Activated T-cell treated with anti-CD3 and anti-CD28 coated beads, Interleukin-2, amount 50 U/mL, for 4 hours (primary cell): ENCODE measurements at regions not wholly inside any gene's neighbourhood (a gene's known extent, or its start where the extent isn't known, plus 50 kb on each side); places are given as distances from the start of the nearest gene placed in this dataset.

Experiments used
- ATAC-seq, 2 donors: fragments of 200-7000 bp; cut with Tn5 transposase; one replicate each; pipeline ENCODE4 v1.10.0; 2021
- DNase-seq: peaks from one replicate; pipeline ENCODE4 v3.0.0-alpha.2; 2020
- H3K27me3 Mint-ChIP-seq: one replicate; pipeline ENCODE4 v1.8.0; 2021; ENCODE audit warnings: low read depth, mixed read lengths
- H3K36me3 Mint-ChIP-seq: one replicate; pipeline ENCODE4 v1.8.0; 2022; ENCODE audit warnings: mixed read lengths; ENCODE audit not compliant: insufficient read depth
- H3K4me1 Mint-ChIP-seq: one replicate; pipeline ENCODE4 v1.8.0; 2021; ENCODE audit warnings: low read depth, mixed read lengths
- H3K4me3 Mint-ChIP-seq: one replicate; pipeline ENCODE4 v1.8.0; 2021; ENCODE audit warnings: mild to moderate bottlenecking, moderate library complexity, mixed read lengths
- H3K9me3 Mint-ChIP-seq: one replicate; pipeline ENCODE4 v1.8.0; 2021; ENCODE audit warnings: mixed read lengths

DNA sequence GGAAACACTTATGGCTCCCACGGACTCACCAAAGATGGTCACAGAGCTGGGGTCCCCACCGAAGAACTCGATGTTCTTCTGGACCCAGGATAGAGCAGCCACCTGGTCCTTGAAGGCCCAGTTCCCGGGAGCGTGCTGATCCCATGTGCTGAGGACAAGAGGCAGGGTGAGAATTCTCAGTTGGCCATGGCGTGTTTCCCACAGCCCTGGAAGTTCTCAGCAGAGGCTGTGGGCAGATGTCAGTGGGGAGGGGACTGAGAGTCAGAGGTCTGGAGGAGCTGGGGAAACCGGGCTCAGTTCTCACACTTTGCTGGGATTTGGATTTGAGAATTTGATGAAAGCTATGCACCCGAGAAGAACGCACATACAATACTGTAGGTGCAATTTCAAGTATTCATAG is 193.3 kb downstream of the BCR start:
- H3K9me3 Mint-ChIP-seq, result no peaks in the 10 kb centered on the region
- no peak for ATAC-seq
- DNase-seq, result no peak
- H3K4me3 Mint-ChIP-seq, result no peak overlapping the region
- H3K36me3 Mint-ChIP-seq, result no peaks in the 10 kb centered on the region
- H3K27me3 Mint-ChIP-seq, result peaks cover 24% of the 10 kb centered on the region
- no peaks in the 10 kb centered on the region for H3K4me1 Mint-ChIP-seq

DNA sequence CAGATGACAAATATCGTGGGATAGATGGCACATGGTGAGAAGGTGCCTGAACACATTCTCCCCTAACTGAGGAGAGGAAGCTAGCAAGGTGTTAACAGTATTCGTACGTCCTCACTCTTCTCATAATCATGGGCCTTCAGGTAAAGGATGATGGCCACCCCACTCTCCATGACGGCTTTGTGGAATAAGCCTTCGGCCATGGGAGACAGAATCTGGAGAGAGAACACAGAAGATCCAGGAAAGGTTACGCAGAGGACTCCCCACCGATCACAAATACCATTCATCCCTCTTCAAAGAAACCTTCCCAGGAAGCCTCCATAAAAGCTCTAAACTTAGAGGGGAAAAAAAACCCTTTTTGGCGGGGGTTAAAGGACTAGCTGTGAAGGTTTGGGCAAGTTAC is 189.9 kb downstream of the BCR start:
- no peaks in the 10 kb centered on the region for H3K36me3 Mint-ChIP-seq

DNA sequence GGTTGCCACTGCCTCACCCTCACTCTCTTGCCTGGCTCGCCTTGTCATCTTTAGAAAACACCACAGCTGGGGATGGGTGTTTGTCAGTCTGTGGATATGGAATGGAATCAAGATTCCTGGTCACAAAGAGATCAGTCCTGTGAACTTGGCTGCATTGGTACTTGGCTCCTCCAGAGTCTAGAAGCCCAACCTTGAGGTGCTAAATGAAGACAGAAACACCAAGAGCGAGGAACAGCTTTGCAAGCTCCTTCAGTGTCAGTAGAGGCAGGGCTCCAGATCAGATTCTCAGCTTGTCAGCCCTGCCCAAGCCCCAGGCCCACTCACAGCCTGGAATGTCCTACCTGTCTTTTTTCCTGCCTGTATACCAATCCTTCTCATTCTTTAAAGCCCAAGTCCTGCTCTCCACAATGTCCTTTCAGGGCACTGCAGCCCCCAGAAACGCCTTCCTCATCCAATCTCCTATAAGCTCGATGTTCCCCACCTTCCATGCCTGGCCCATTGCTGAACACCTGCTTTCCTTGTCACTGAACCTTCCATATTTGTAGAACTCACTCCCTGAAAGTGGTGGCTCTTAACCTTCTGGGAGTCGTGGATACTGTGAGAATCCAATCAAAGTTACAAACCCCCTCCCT is 188.9 kb downstream of the BCR start:
- DNase-seq, result no peak
- no peak for ATAC-seq
- no peaks in the 10 kb centered on the region for H3K4me1 Mint-ChIP-seq
- H3K4me3 Mint-ChIP-seq, result no peak overlapping the region
- no peaks in the 10 kb centered on the region for H3K9me3 Mint-ChIP-seq
- H3K36me3 Mint-ChIP-seq, result no peaks in the 10 kb centered on the region
- H3K27me3 Mint-ChIP-seq, result peaks cover 32% of the 10 kb centered on the region

More for the DNA sequence above, 189.9 kb downstream of the BCR start:
- Mint-ChIP-seq H3K4me1 (no peaks in the 10 kb centered on the region), H3K4me3 (no peak overlapping the region), H3K27me3 (peaks cover 33% of the 10 kb centered on the region), H3K9me3 (no peaks in the 10 kb centered on the region)
- ATAC-seq, result no peak
- DNase-seq, result no peak
